Astrocyte of the spinal cord (primary cell): ENCODE measurements at regions not wholly inside any gene's neighbourhood (a gene's known extent, or its start where the extent isn't known, plus 50 kb on each side); places are given as distances from the start of the nearest gene placed in this dataset.

Source experiments
- DNase-seq: peaks from one replicate; pipeline ENCODE4 v3.0.0; 2011; ENCODE audit warnings: low read depth, low spot score
- H3K4me3 ChIP-seq: 2 replicates; pipeline ENCODE4 v1.5.1; 2011; ENCODE audit warnings: low read depth, mild to moderate bottlenecking, low read length, moderate library complexity
- in situ Hi-C: cut with HindIII; loops from 2 replicates; pipeline ENCODE4 v1.10.0; 2017; ENCODE audit warnings: low sequenced_read_pairs
- TF ChIP-seq, protein P1 (sequence below): IDR thresholded peaks from 2 replicates; pipeline ENCODE4 v1.5.1; 2012; ENCODE audit warnings: low read depth, mild to moderate bottlenecking, low read length, inconsistent platforms

DNA sequence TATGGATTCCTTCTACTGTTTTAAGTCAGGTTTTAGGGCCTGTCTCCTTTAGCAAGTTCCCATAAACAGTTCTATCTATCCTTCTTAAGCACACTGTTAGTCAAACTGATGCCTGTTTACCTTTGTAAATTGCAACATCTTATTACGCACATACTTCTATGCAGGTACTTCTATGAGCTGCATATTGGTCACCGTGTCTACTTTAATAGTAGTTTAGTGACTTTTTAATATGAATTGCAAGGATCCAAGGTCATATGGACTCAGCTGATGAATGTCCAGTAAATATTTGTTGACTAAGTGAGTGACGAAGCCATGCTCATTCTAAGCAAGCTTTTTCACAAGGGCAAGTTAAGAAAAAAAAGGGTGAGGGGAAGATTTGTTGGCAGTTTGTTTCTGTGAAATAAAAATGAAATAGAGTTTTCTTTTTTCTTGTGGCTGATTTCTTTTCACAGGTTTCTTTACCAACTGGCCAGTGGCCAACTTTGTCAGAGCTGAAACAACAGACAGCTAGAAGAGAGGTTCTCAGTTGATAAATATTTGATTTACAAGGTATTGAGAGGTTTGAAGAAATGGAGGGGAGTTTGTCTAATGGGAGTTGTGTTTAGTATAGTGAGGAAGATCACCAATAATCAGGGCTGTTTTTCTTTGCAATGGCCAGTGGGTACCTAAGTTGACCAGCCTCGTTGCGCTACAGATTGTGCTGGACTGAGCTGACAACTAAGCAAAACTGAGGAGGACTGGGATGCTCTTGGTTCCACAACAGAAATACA is 141.1 kb downstream of the SLC15A5 start:
- no peak for DNase-seq
- TF ChIP-seq, protein P1, sequence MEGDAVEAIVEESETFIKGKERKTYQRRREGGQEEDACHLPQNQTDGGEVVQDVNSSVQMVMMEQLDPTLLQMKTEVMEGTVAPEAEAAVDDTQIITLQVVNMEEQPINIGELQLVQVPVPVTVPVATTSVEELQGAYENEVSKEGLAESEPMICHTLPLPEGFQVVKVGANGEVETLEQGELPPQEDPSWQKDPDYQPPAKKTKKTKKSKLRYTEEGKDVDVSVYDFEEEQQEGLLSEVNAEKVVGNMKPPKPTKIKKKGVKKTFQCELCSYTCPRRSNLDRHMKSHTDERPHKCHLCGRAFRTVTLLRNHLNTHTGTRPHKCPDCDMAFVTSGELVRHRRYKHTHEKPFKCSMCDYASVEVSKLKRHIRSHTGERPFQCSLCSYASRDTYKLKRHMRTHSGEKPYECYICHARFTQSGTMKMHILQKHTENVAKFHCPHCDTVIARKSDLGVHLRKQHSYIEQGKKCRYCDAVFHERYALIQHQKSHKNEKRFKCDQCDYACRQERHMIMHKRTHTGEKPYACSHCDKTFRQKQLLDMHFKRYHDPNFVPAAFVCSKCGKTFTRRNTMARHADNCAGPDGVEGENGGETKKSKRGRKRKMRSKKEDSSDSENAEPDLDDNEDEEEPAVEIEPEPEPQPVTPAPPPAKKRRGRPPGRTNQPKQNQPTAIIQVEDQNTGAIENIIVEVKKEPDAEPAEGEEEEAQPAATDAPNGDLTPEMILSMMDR, result no peak
- in situ Hi-C loops, result no loop called here
- no peak overlapping the region for H3K4me3 ChIP-seq

DNA sequence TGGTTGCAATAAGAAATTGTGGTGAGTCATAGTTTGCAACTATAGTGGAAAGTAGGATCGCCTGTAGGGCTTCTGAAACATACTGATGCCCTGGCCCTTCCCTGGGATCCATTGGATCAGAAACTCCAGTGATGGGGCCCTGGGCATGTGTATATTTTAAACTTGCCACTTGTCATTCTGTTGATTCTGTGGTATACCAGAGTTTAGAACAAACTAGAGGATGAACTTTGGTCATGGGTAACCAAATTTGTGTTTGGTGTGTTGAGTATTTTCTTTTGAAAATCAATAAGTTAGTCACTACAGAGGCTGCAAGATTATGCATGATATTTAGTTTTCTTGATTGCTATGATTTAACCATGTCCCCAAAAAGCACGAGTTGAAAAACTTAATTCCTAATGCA is 142.2 kb downstream of the SLC15A5 start:
- DNase-seq, result no peak
- H3K4me3 ChIP-seq, result no peak overlapping the region
- in situ Hi-C loops, result no loop called here
- TF ChIP-seq, protein P1, result no peak

DNA sequence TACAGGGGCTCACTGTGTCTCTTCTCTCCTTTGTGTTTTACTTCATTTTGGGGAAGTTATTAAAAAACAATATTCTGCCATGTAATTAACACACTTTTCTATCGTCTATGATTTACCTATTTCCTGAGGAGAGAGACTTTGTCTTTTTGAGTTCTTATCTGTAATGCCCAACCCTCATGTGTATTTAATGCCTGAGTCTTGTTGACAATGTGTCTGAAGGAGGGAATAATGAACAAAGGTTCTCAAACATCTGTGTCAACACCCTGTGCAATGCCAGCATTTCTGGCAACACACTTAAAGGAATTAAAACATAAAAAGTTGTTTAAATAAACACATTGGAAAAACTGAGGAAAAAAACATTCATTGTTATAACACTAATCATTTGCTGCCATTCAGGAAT is 147.1 kb downstream of the SLC15A5 start:
- DNase-seq, result no peak
- no peak overlapping the region for H3K4me3 ChIP-seq

DNA sequence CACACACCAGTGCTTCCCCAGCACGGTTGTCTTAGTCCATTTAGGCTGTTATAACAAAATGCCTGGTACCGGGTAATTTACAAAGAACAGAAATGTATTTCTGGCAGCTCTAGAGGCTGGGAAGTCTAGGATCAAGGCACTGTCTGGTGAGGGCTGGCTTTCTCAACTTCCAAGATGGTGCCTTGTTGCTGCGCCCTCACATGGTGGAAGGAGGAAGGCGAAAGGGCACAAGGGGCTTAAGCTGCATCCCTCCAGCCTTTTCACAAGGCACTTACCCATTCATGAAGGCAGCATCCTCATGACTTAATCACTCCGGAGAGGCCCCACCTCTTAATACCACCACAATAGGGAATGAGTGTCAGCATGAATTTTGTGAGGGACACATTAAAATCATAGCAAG is 155.5 kb downstream of the SLC15A5 start:
- no peak overlapping the region for H3K4me3 ChIP-seq
- TF ChIP-seq, protein P1, result no peak
- in situ Hi-C loops, result no loop called here
- no peak for DNase-seq

More for the DNA sequence above, 147.1 kb downstream of the SLC15A5 start:
- TF ChIP-seq, protein P1, result no peak
- in situ Hi-C loops, result no loop called here

DNA sequence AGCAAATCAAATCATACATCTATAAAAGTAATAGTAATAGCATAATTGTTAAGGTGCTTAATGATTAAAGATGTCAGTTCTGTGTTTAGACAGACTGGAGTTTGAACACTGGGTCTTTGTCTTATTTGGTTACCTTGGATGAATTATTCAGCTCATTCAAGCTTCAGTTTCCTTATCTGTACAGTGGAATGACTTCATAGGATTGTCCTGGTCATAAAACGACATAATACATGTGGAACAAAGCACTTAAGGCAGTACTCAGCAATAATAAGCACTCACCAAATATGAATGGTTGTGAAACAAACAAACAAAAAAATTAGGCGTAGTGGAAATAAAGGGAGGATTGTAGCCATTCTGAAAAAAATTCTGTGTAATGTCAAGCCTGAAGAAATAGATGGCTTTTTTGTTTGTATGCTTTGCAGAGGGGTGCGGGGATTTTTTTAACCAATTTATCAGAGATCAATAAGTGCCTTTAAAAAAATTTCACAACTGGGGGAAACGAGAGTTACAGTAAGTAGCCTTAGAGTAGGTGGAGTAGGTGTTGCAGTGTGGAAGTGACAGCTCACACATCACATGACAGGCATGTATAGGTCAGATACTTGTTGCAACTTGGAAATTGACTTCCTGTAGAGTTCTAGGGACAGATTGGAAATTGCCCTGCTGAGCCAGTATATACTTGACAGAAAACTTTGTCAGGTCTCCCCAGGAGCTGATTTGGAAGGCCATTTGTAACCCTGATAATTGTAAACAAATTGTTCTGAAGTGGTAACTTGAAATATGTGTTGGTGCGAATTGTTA is 157.7 kb downstream of the SLC15A5 start:
- no peak overlapping the region for H3K4me3 ChIP-seq
- in situ Hi-C loops, result no loop called here
- TF ChIP-seq, protein P1, result no peak
- no peak for DNase-seq

DNA sequence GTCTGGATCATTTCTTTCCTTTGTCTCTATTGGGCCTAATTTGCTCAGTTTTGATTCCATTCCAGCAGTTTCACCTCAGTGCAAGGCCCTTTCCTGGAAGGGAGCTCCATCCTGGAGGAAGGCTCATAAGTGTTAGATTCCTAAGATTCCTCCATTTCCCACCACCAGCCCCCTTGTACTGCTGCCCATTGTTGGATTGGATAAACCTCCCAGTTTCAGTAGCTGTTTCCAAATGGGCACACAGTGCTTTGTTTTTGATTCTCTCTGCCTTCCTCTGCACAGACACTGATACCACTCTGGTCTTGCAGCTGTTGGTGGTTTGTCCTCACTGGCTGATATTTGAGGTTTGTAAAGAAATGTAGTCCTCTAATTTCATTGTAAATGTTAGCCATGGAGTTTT is 158.9 kb downstream of the SLC15A5 start:
- in situ Hi-C loops, result no loop called here
- H3K4me3 ChIP-seq, result no peak overlapping the region
- TF ChIP-seq, protein P1, result no peak
- DNase-seq, result peak; percentile 1
